HepG2 (cell line): ENCODE measurements at regions not wholly inside any gene's neighbourhood (a gene's known extent, or its start where the extent isn't known, plus 50 kb on each side); places are given as distances from the start of the nearest gene placed in this dataset.

Source experiments
- FOXC1 ChIP-seq: sonication (generic); formaldehyde crosslinking; IDR thresholded peaks from 2 replicates; pipeline ENCODE4 v1.8.0; 2022; ENCODE audit warnings: mild to moderate bottlenecking, missing genetic modification reagents, borderline replicate concordance
- ZSCAN20 ChIP-seq: sonication (generic); formaldehyde crosslinking; IDR thresholded peaks from 2 replicates; pipeline ENCODE4 v1.4.0; 2020; ENCODE audit warnings: missing genetic modification reagents, mild to moderate bottlenecking, borderline replicate concordance
- TF ChIP-seq, protein P1 (sequence below): sonication (generic); formaldehyde crosslinking; IDR thresholded peaks from 2 replicates; pipeline ENCODE4 v1.5.0; 2020; ENCODE audit warnings: mild to moderate bottlenecking, missing genetic modification reagents, moderate library complexity

DNA sequence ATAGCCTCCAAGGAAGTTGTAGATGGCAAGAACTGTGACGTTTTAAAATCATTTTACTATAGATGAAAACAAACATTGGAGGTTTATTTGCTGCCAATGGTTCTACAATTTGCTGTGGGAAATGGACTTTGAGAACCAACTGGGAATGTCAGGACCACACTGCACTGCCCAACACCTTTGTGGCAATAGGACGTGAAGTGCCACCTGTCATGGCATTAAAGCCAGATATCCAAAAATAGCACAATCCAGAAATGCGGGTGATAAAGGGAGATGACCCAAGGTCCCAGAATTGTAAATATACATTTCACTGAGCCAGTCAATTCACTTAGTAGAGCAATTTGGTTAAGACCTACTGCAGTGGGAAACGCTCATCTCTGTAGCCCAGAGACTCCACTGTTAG lies 116.4 kb downstream of the MPP7 start:
- TF ChIP-seq FOXC1 (CRISPR knock-in tag) = no peak
- no peak for TF ChIP-seq ZSCAN20 (CRISPR knock-in tag)
- TF ChIP-seq, protein P1, sequence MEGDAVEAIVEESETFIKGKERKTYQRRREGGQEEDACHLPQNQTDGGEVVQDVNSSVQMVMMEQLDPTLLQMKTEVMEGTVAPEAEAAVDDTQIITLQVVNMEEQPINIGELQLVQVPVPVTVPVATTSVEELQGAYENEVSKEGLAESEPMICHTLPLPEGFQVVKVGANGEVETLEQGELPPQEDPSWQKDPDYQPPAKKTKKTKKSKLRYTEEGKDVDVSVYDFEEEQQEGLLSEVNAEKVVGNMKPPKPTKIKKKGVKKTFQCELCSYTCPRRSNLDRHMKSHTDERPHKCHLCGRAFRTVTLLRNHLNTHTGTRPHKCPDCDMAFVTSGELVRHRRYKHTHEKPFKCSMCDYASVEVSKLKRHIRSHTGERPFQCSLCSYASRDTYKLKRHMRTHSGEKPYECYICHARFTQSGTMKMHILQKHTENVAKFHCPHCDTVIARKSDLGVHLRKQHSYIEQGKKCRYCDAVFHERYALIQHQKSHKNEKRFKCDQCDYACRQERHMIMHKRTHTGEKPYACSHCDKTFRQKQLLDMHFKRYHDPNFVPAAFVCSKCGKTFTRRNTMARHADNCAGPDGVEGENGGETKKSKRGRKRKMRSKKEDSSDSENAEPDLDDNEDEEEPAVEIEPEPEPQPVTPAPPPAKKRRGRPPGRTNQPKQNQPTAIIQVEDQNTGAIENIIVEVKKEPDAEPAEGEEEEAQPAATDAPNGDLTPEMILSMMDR (CRISPR knock-in tag) = no peak
